H9 (cell line): ENCODE measurements at regions not wholly inside any gene's neighbourhood (a gene's known extent, or its start where the extent isn't known, plus 50 kb on each side); places are given as distances from the start of the nearest gene placed in this dataset.

Source experiments
- DNase-seq: peaks from one replicate; pipeline ENCODE4 v3.0.0-alpha.2; 2017
- H2AFZ ChIP-seq: one replicate; pipeline ENCODE4 v1.6.1; 2013; ENCODE audit warnings: mild to moderate bottlenecking, low read length, control low read depth, moderate library complexity
- H2AK5ac ChIP-seq: 2 replicates; pipeline ENCODE4 v1.6.1; 2013; ENCODE audit warnings: low read length, control low read depth, mixed read lengths; ENCODE audit not compliant: insufficient read length
- H2BK120ac ChIP-seq: one replicate; pipeline ENCODE4 v1.6.1; 2013; ENCODE audit warnings: low read depth, mild to moderate bottlenecking, low read length, control low read depth, inconsistent platforms; ENCODE audit not compliant: poor library complexity, severe bottlenecking
- H2BK12ac ChIP-seq: 2 replicates; pipeline ENCODE4 v1.6.1; 2013; ENCODE audit warnings: low read length, control low read depth, mixed read lengths, low read depth; ENCODE audit not compliant: insufficient read length
- H2BK15ac ChIP-seq: 2 replicates; pipeline ENCODE4 v1.6.1; 2013; ENCODE audit warnings: low read depth, low read length, control low read depth
- H2BK20ac ChIP-seq: one replicate; pipeline ENCODE4 v1.6.1; 2013; ENCODE audit warnings: low read depth, mild to moderate bottlenecking, low read length, control low read depth, inconsistent platforms; ENCODE audit not compliant: poor library complexity, severe bottlenecking
- H2BK5ac ChIP-seq: 2 replicates; pipeline ENCODE4 v1.6.1; 2013; ENCODE audit warnings: low read length, control low read depth, mixed read lengths; ENCODE audit not compliant: insufficient read length
- H3K14ac ChIP-seq: 2 replicates; pipeline ENCODE4 v1.6.1; 2013; ENCODE audit warnings: low read length, control low read depth; ENCODE audit not compliant: insufficient read depth
- H3K18ac ChIP-seq: 2 replicates; pipeline ENCODE4 v1.6.1; 2013; ENCODE audit warnings: low read depth, mild to moderate bottlenecking, mixed read lengths, low read length, control low read depth; ENCODE audit not compliant: insufficient read length
- H3K23ac ChIP-seq: 2 replicates; pipeline ENCODE4 v1.6.1; 2013; ENCODE audit warnings: low read length, control low read depth, mixed read lengths, low read depth; ENCODE audit not compliant: insufficient read length
- H3K23me2 ChIP-seq: 2 replicates; pipeline ENCODE4 v1.6.1; 2013; ENCODE audit warnings: low read depth, mild to moderate bottlenecking, mixed read lengths, low read length, control low read depth; ENCODE audit not compliant: insufficient read length, poor library complexity, severe bottlenecking
- H3K27ac ChIP-seq: 2 replicates; pipeline ENCODE4 v1.5.1; 2013; ENCODE audit warnings: low read length, control low read depth, mixed read lengths, low read depth; ENCODE audit not compliant: insufficient read length
- H3K27me3 ChIP-seq: 2 replicates; pipeline ENCODE4 v1.6.1; 2013; ENCODE audit warnings: low read length, control low read depth, inconsistent platforms; ENCODE audit not compliant: insufficient read depth
- H3K4ac ChIP-seq: 2 replicates; pipeline ENCODE4 v1.6.1; 2013; ENCODE audit warnings: low read depth, mild to moderate bottlenecking, control low read depth, inconsistent platforms, low read length, moderate library complexity
- H3K4me1 ChIP-seq: 2 replicates; pipeline ENCODE4 v1.6.1; 2013; ENCODE audit warnings: low read length, control low read depth, inconsistent platforms; ENCODE audit not compliant: insufficient read depth
- H3K4me2 ChIP-seq: 2 replicates; pipeline ENCODE4 v1.6.1; 2013; ENCODE audit warnings: low read length, control low read depth, mixed read lengths; ENCODE audit not compliant: insufficient read length, insufficient read depth
- H3K56ac ChIP-seq: 2 replicates; pipeline ENCODE4 v1.6.1; 2013; ENCODE audit warnings: low read depth, mild to moderate bottlenecking, mixed read lengths, low read length, control low read depth; ENCODE audit not compliant: insufficient read length
- H3K79me1 ChIP-seq: 2 replicates; pipeline ENCODE4 v1.6.1; 2013; ENCODE audit warnings: low read depth, mild to moderate bottlenecking, moderate library complexity, low read length, control low read depth, inconsistent platforms; ENCODE audit not compliant: insufficient read depth, poor library complexity, severe bottlenecking
- H3K79me2 ChIP-seq: 2 replicates; pipeline ENCODE4 v1.6.1; 2013; ENCODE audit warnings: low read length, control low read depth, inconsistent platforms; ENCODE audit not compliant: insufficient read depth
- H3K9ac ChIP-seq: 2 replicates; pipeline ENCODE4 v1.6.1; 2013; ENCODE audit warnings: low read length, control low read depth, mixed read lengths; ENCODE audit not compliant: insufficient read length; ENCODE audit errors: extremely low read depth
- H3K9me3 ChIP-seq: one replicate; pipeline ENCODE4 v1.6.1; 2013; ENCODE audit warnings: low read depth, low read length, inconsistent platforms; ENCODE audit not compliant: control insufficient read depth
- H3T11ph ChIP-seq: one replicate; pipeline ENCODE4 v1.6.1; 2013; ENCODE audit warnings: mild to moderate bottlenecking, low read length, control low read depth, inconsistent platforms
- H4K20me1 ChIP-seq: one replicate; pipeline ENCODE4 v1.6.1; 2013; ENCODE audit not compliant: control insufficient read depth, insufficient read length, insufficient read depth
- H4K5ac ChIP-seq: 2 replicates; pipeline ENCODE4 v1.6.1; 2013; ENCODE audit warnings: low read depth, mild to moderate bottlenecking, mixed read lengths, low read length, control low read depth; ENCODE audit not compliant: insufficient read length
- H4K8ac ChIP-seq: replicated peaks from 2 replicates; pipeline ENCODE4 v1.6.1; 2013; ENCODE audit warnings: low read length, control low read depth, mixed read lengths, low read depth; ENCODE audit not compliant: insufficient read length
- H4K91ac ChIP-seq: 2 replicates; pipeline ENCODE4 v1.6.1; 2013; ENCODE audit warnings: low read depth, mild to moderate bottlenecking, moderate library complexity, mixed read lengths, low read length, control low read depth; ENCODE audit not compliant: insufficient read length
- H3K27ac Mint-ChIP-seq, 3 experiments: 2 replicates in 2 of 3; 3 replicates in 1 of 3; pipeline ENCODE4 v1.8.0; 2020 to 2021; ENCODE audit warnings: mixed read lengths in 3 of 3, mild to moderate bottlenecking in 1 of 3, moderate library complexity in 1 of 3
- H3K27me3 Mint-ChIP-seq: 2 replicates; pipeline ENCODE4 v1.8.0; 2021; ENCODE audit warnings: low read depth, mild to moderate bottlenecking, moderate library complexity, mixed read lengths
- H3K36me3 Mint-ChIP-seq, 3 experiments: 2 replicates in 2 of 3; 3 replicates in 1 of 3; pipeline ENCODE4 v1.8.0; 2020 to 2021; ENCODE audit warnings: low read depth in 3 of 3, mixed read lengths in 3 of 3; ENCODE audit not compliant: insufficient read depth in 1 of 3
- H3K4me1 Mint-ChIP-seq, 2 experiments: 2 replicates each; pipeline ENCODE4 v1.8.0; 2020; ENCODE audit warnings: mixed read lengths in 2 of 2
- H3K4me3 Mint-ChIP-seq, 2 experiments: 2 replicates in 1 of 2; 3 replicates in 1 of 2; pipeline ENCODE4 v1.8.0; 2020 to 2021; ENCODE audit warnings: mild to moderate bottlenecking in 2 of 2, mixed read lengths in 2 of 2, moderate library complexity in 1 of 2
- H3K9me3 Mint-ChIP-seq, 2 experiments: 2 replicates in 1 of 2; 3 replicates in 1 of 2; pipeline ENCODE4 v1.8.0; 2020; ENCODE audit warnings: mild to moderate bottlenecking in 2 of 2, mixed read lengths in 2 of 2, moderate library complexity in 1 of 2
- WGBS: extraction: QIAGEN DNeasy Blood & Tissue Kit; methylation state at CpG from one replicate; pipeline ENCODE4 v1.1.7; 2013; ENCODE audit warnings: missing lambda C conversion rate, low lambda C conversion rate, mixed read lengths; ENCODE audit not compliant: insufficient read length; ENCODE audit errors: extremely low coverage; 5-methylcytosine and 5-hydroxymethylcytosine counted together
- TF ChIP-seq, protein P1 (sequence below): fragments of 200-600 bp; sonication (generic); conservative IDR thresholded peaks from 3 replicates; pipeline ENCODE4 v1.8.0; 2021; ENCODE audit warnings: antibody characterized with exemption, mild to moderate bottlenecking

DNA sequence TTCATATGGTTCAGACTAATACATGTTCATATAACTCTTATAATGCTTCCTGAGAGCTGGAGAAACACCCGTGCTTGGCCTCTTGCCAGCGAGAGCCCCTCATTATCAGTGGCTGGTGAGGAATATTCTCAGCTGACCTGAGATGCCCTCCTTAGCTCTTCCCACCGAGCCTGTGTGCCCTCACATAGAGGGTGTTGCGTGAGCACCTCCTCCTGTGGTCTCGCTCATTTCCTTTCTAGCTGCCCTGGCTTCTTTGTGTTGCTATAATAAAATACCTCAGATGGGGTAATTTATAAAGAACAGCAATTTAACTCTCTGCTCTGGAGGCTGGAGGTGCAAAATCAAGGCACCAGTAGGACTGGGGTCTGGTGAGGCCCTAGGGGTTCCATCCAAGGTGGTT, 80.5 kb upstream of the ALKAL2 start:
- H3K79me1 ChIP-seq = no peaks in the 10 kb centered on the region
- no peak overlapping the region for H3K4me2 ChIP-seq
- no peaks in the 10 kb centered on the region for H3K27me3 ChIP-seq
- H3K4me1 ChIP-seq = no peaks in the 10 kb centered on the region
- no peaks in the 10 kb centered on the region for H3K23me2 ChIP-seq
- no peak overlapping the region for H2BK12ac ChIP-seq
- no peaks in the 10 kb centered on the region for H4K20me1 ChIP-seq
- peaks cover 18% of the 10 kb centered on the region for H3K27me3 Mint-ChIP-seq
- H2BK20ac ChIP-seq = no peak overlapping the region
- no peak overlapping the region for H2AK5ac ChIP-seq
- no peak overlapping the region for H4K91ac ChIP-seq
- H3K14ac ChIP-seq = no peak overlapping the region; the same call in 1 of the 2 replicates
- no peak overlapping the region for H2AFZ ChIP-seq
- no peak overlapping the region for H4K5ac ChIP-seq
- H2BK5ac ChIP-seq = no peak overlapping the region
- H3K79me2 ChIP-seq = no peaks in the 10 kb centered on the region
- H3K9ac ChIP-seq = no peak overlapping the region
- no peak overlapping the region for H3K23ac ChIP-seq
- no peak overlapping the region for H4K8ac ChIP-seq
- H3K56ac ChIP-seq = no peak overlapping the region
- no peak for DNase-seq
- H3K4me3 Mint-ChIP-seq = no peak overlapping the region
- H2BK15ac ChIP-seq = no peak overlapping the region
- no peaks in the 10 kb centered on the region for H3K4me1 Mint-ChIP-seq
- no peak overlapping the region for H3K4ac ChIP-seq
- no peak overlapping the region for H3K27ac Mint-ChIP-seq
- H3K27ac ChIP-seq = no peak overlapping the region
- TF ChIP-seq, protein P1, sequence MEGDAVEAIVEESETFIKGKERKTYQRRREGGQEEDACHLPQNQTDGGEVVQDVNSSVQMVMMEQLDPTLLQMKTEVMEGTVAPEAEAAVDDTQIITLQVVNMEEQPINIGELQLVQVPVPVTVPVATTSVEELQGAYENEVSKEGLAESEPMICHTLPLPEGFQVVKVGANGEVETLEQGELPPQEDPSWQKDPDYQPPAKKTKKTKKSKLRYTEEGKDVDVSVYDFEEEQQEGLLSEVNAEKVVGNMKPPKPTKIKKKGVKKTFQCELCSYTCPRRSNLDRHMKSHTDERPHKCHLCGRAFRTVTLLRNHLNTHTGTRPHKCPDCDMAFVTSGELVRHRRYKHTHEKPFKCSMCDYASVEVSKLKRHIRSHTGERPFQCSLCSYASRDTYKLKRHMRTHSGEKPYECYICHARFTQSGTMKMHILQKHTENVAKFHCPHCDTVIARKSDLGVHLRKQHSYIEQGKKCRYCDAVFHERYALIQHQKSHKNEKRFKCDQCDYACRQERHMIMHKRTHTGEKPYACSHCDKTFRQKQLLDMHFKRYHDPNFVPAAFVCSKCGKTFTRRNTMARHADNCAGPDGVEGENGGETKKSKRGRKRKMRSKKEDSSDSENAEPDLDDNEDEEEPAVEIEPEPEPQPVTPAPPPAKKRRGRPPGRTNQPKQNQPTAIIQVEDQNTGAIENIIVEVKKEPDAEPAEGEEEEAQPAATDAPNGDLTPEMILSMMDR = no peak
- WGBS = no CpG with 5 or more reads among the region's 5 CpGs
- no peak overlapping the region for H3T11ph ChIP-seq
- H2BK120ac ChIP-seq = no peak overlapping the region
- H3K18ac ChIP-seq = no peak overlapping the region
- H3K9me3 ChIP-seq = no peaks in the 10 kb centered on the region
- H3K36me3 Mint-ChIP-seq = peaks cover 0 to 5% (median 5%) of the 10 kb centered on the region in 3 experiments; a peak in 3 of 7 replicates
- peaks cover 17 to 22% of the 10 kb centered on the region in 2 experiments for H3K9me3 Mint-ChIP-seq
